CD14-positive monocyte (primary cell): ENCODE measurements at regions not wholly inside any gene's neighbourhood (a gene's known extent, or its start where the extent isn't known, plus 50 kb on each side); places are given as distances from the start of the nearest gene placed in this dataset.

Experiments
- DNase-seq, 3 donors: peaks; one replicate each; pipeline ENCODE4 v3.0.0-alpha.2; 2011 to 2022
- H2AFZ ChIP-seq: 2 replicates; pipeline ENCODE4 v1.6.0; 2012; ENCODE audit warnings: mild to moderate bottlenecking, low read depth, low read length, inconsistent platforms; ENCODE audit not compliant: insufficient read depth, poor library complexity, severe bottlenecking
- H3K27ac ChIP-seq, 2 donors: 1 replicate in 1 of 2; 2 replicates in 1 of 2; pipeline ENCODE4 v1.5.1; 2012 to 2013; ENCODE audit warnings: low read length in 2 of 2, control low read depth in 1 of 2, inconsistent platforms in 1 of 2, low read depth in 1 of 2, mild to moderate bottlenecking in 1 of 2
- H3K27me3 ChIP-seq, 2 donors: one replicate each; pipeline versions ENCODE4 v1.6.0 to v1.6.1; 2011 to 2013; ENCODE audit warnings: low read length in 2 of 2; ENCODE audit not compliant: control insufficient read depth in 2 of 2, insufficient read depth in 2 of 2
- H3K36me3 ChIP-seq, 2 donors: replicated peaks in 1 of 2; 1 replicate in 1 of 2; 2 replicates in 1 of 2; pipeline versions ENCODE4 v1.5.1 to v1.6.1; 2012 to 2013; ENCODE audit warnings: low read length in 2 of 2, control low read depth in 1 of 2, inconsistent platforms in 1 of 2, mild to moderate bottlenecking in 1 of 2; ENCODE audit not compliant: insufficient read depth in 2 of 2, control insufficient read depth in 1 of 2
- H3K4me1 ChIP-seq, 2 donors: 1 replicate in 1 of 2; 2 replicates in 1 of 2; pipeline versions ENCODE4 v1.5.1 to v1.6.1; 2012 to 2013; ENCODE audit warnings: low read length in 2 of 2, control low read depth in 1 of 2, inconsistent platforms in 1 of 2, mild to moderate bottlenecking in 1 of 2, moderate library complexity in 1 of 2; ENCODE audit not compliant: insufficient read depth in 2 of 2, control insufficient read depth in 1 of 2
- H3K4me2 ChIP-seq: replicated peaks from 2 replicates; pipeline ENCODE3; 2012; ENCODE audit warnings: low read length, moderate library complexity, mild to moderate bottlenecking; ENCODE audit not compliant: poor library complexity, severe bottlenecking; ENCODE audit errors: extremely low read depth
- H3K4me3 ChIP-seq, 3 experiments: fragments of 200-600 bp in 1 of 3; sonication (generic) in 1 of 3; replicated peaks in 1 of 3; 1 replicate in 2 of 3; 2 replicates in 1 of 3; pipeline ENCODE4 v1.5.1; 2011 to 2013; ENCODE audit warnings: low read length in 3 of 3, mild to moderate bottlenecking in 3 of 3, control low read depth in 2 of 3, low read depth in 2 of 3, inconsistent platforms in 1 of 3, moderate library complexity in 1 of 3
- H3K79me2 ChIP-seq: 2 replicates; pipeline ENCODE4 v1.6.0; 2012; ENCODE audit warnings: mild to moderate bottlenecking, control low read depth, inconsistent platforms, low read length, moderate library complexity; ENCODE audit not compliant: insufficient read depth
- H3K9ac ChIP-seq: 2 replicates; pipeline ENCODE4 v1.6.0; 2017; ENCODE audit warnings: low read length, mild to moderate bottlenecking; ENCODE audit not compliant: insufficient read depth, poor library complexity, severe bottlenecking
- H3K9me3 ChIP-seq, 2 donors: replicated peaks in 1 of 2; 1 replicate in 1 of 2; 2 replicates in 1 of 2; pipeline versions ENCODE4 v1.5.1 to v1.6.1; 2012 to 2013; ENCODE audit warnings: low read length in 2 of 2, control low read depth in 1 of 2; ENCODE audit not compliant: control insufficient read depth in 1 of 2, insufficient read depth in 1 of 2
- H4K20me1 ChIP-seq: 2 replicates; pipeline ENCODE4 v1.6.0; 2012; ENCODE audit warnings: mild to moderate bottlenecking, low read length, control low read depth, moderate library complexity; ENCODE audit not compliant: insufficient read depth
- H3K27ac Mint-ChIP-seq, 7 donors: one replicate each; pipeline ENCODE4 v1.8.0; 2020; ENCODE audit warnings: mild to moderate bottlenecking in 7 of 7, mixed read lengths in 7 of 7, moderate library complexity in 6 of 7, inconsistent platforms in 2 of 7
- H3K27me3 Mint-ChIP-seq, 3 donors: one replicate each; pipeline ENCODE4 v1.8.0; 2021 to 2022; ENCODE audit warnings: low read depth in 3 of 3, mild to moderate bottlenecking in 3 of 3, mixed read lengths in 3 of 3, moderate library complexity in 3 of 3, inconsistent platforms in 1 of 3
- H3K36me3 Mint-ChIP-seq, 2 donors: one replicate each; pipeline ENCODE4 v1.8.0; 2020; ENCODE audit warnings: mixed read lengths in 2 of 2, inconsistent platforms in 1 of 2, mild to moderate bottlenecking in 1 of 2
- H3K4me1 Mint-ChIP-seq: one replicate; pipeline ENCODE4 v1.8.0; 2020; ENCODE audit warnings: mild to moderate bottlenecking, mixed read lengths
- H3K4me3 Mint-ChIP-seq, 2 donors: one replicate each; pipeline ENCODE4 v1.8.0; 2020; ENCODE audit warnings: mild to moderate bottlenecking in 2 of 2, mixed read lengths in 2 of 2, moderate library complexity in 1 of 2
- H3K9me3 Mint-ChIP-seq, 7 donors: one replicate each; pipeline ENCODE4 v1.8.0; 2020 to 2022; ENCODE audit warnings: mixed read lengths in 7 of 7, mild to moderate bottlenecking in 6 of 7, moderate library complexity in 6 of 7, inconsistent platforms in 2 of 7
- CTCF ChIP-seq: fragments of 200-600 bp; IDR thresholded peaks from one replicate; pipeline ENCODE4 v1.8.0; 2022; ENCODE audit warnings: antibody characterized with exemption, mild to moderate bottlenecking
- WGBS: methylation state at CpG from one replicate; pipeline ENCODE4 v1.1.5; 2013; ENCODE audit warnings: missing lambda C conversion rate; ENCODE audit not compliant: insufficient coverage; 5-methylcytosine and 5-hydroxymethylcytosine counted together
- intact Hi-C, 2 donors: fragments of 100-400 bp; cut with micrococcal nuclease; formaldehyde crosslinking; loops; one replicate each; pipeline versions ENCODE4 v1.15.0 to v1.15.1; 2023

- H3K9ac ChIP-seq = no peak overlapping the region
- intact Hi-C loops = no loop called here
- H3K27me3 ChIP-seq = no peaks in the 10 kb centered on the region
- peaks cover 0 to 13% (median 2%) of the 10 kb centered on the region in 7 donors for H3K9me3 Mint-ChIP-seq
- H3K4me3 Mint-ChIP-seq = no peak overlapping the region
- no peaks in the 10 kb centered on the region for H3K36me3 ChIP-seq
- peaks cover 14% of the 10 kb centered on the region for H3K4me1 Mint-ChIP-seq
- H3K79me2 ChIP-seq = no peaks in the 10 kb centered on the region
- no peaks in the 10 kb centered on the region for H3K36me3 Mint-ChIP-seq
- WGBS = no CpG with 5 or more reads among the region's 3 CpGs
- no peak overlapping the region for H3K27ac ChIP-seq
- H3K4me3 ChIP-seq = no peak overlapping the region
- H3K4me1 ChIP-seq = peaks cover 8 to 9% of the 10 kb centered on the region in 2 donors
- H4K20me1 ChIP-seq = no peaks in the 10 kb centered on the region
- peaks cover 0 to 2% (median 0%) of the 10 kb centered on the region in 3 donors for H3K27me3 Mint-ChIP-seq
- TF ChIP-seq CTCF = no peak
- H3K9me3 ChIP-seq = peaks cover 0 to 4% of the 10 kb centered on the region in 2 donors
- peak overlapping the region in 1 of 7 donors; percentile 4 for H3K27ac Mint-ChIP-seq
- H3K4me2 ChIP-seq = no peak overlapping the region
- no peak for DNase-seq
- H2AFZ ChIP-seq = no peak overlapping the region
Observed at GRCh38 chr3:152968388-152969024, 133.6 kb downstream of the P2RY1 start.

GRCh38 chr3:152969557-152970300 is 134.8 kb downstream of the P2RY1 start:
- Histone ChIP-seq H2AFZ (no peak overlapping the region), H3K9ac (no peak overlapping the region), H3K4me3 (no peak overlapping the region), H3K36me3 (no peaks in the 10 kb centered on the region), H3K27me3 (no peaks in the 10 kb centered on the region), H3K4me1 (peaks cover 6 to 7% of the 10 kb centered on the region in 2 donors), H3K9me3 (peaks cover 0 to 4% of the 10 kb centered on the region in 2 donors), H3K27ac (no peak overlapping the region), H3K4me2 (no peak overlapping the region), H4K20me1 (no peaks in the 10 kb centered on the region), H3K79me2 (no peaks in the 10 kb centered on the region)
- no peak for DNase-seq
- intact Hi-C loops = no loop called here
- Mint-ChIP-seq H3K4me3 (no peak overlapping the region), H3K9me3 (peaks cover 0 to 13% (median 1%) of the 10 kb centered on the region in 7 donors), H3K4me1 (peaks cover 11% of the 10 kb centered on the region), H3K36me3 (no peaks in the 10 kb centered on the region), H3K27ac (no peak overlapping the region), H3K27me3 (peaks cover 0 to 2% (median 0%) of the 10 kb centered on the region in 3 donors)
- no peak for TF ChIP-seq CTCF
- no CpG with 5 or more reads among the region's 1 CpG for WGBS
